ENCODE measurements at regions not wholly inside any gene's neighbourhood (a gene's known extent, or its start where the extent isn't known, plus 50 kb on each side); places are given as distances from the start of the nearest gene placed in this dataset.

GRCh38 chrX:137313627-137314026, 252.3 kb upstream of the ZIC3 start:
- no peak for TF ChIP-seq ZNF274 (IDR thresholded peaks at IDR 0.05; ENCODE audit: low read depth, low read length)
- no peak overlapping the region for H3K4me3 ChIP-seq (ENCODE audit: low read length)

GRCh38 chrX:137305404-137305803, 260.5 kb upstream of the ZIC3 start:
- no peak overlapping the region for H3K4me3 ChIP-seq (ENCODE audit: low read length)
- TF ChIP-seq ZNF274 (IDR thresholded peaks at IDR 0.05; ENCODE audit: low read depth, low read length): no peak

- H3K4me3 ChIP-seq (ENCODE audit: low read length): no peak overlapping the region
- no peak for TF ChIP-seq ZNF274 (IDR thresholded peaks at IDR 0.05; ENCODE audit: low read depth, low read length)
These were observed 263.4 kb upstream of the GPR101 start for GRCh38 chrX:137297167-137297566.

GRCh38 chrX:137290011-137290410, 256.2 kb upstream of the GPR101 start:
- no peak overlapping the region for H3K4me3 ChIP-seq (ENCODE audit: low read length)
- TF ChIP-seq ZNF274 (IDR thresholded peaks at IDR 0.05; ENCODE audit: low read depth, low read length): no peak

- no peak for TF ChIP-seq ZNF274 (IDR thresholded peaks at IDR 0.05; ENCODE audit: low read depth, low read length)
- no peak overlapping the region for H3K4me3 ChIP-seq (ENCODE audit: low read length)
These were observed 253.4 kb upstream of the GPR101 start for GRCh38 chrX:137287191-137287590.

GRCh38 chrX:137286423-137286822, 252.6 kb upstream of the GPR101 start:
- TF ChIP-seq ZNF274 (IDR thresholded peaks at IDR 0.05; ENCODE audit: low read depth, low read length): no peak
- H3K4me3 ChIP-seq (ENCODE audit: low read length): no peak overlapping the region

- no peak for TF ChIP-seq ZNF274 (IDR thresholded peaks at IDR 0.05; ENCODE audit: low read depth, low read length)
- H3K4me3 ChIP-seq (ENCODE audit: low read length): no peak overlapping the region
These were observed 245.0 kb upstream of the GPR101 start for GRCh38 chrX:137278825-137279224.

GRCh38 chrX:137263374-137263773, 229.6 kb upstream of the GPR101 start:
- no peak overlapping the region for H3K4me3 ChIP-seq (ENCODE audit: low read length)

GRCh38 chrX:137245183-137245582, 211.4 kb upstream of the GPR101 start:
- TF ChIP-seq ZNF274 (IDR thresholded peaks at IDR 0.05; ENCODE audit: low read depth, low read length): no peak
- no peak overlapping the region for H3K4me3 ChIP-seq (ENCODE audit: low read length)

More at GRCh38 chrX:137263374-137263773, 229.6 kb upstream of the GPR101 start:
- TF ChIP-seq ZNF274 (IDR thresholded peaks at IDR 0.05; ENCODE audit: low read depth, low read length): no peak

- TF ChIP-seq ZNF274 (IDR thresholded peaks at IDR 0.05; ENCODE audit: low read depth, low read length): no peak
- no peak overlapping the region for H3K4me3 ChIP-seq (ENCODE audit: low read length)
These were observed 203.0 kb upstream of the GPR101 start for GRCh38 chrX:137236837-137237236.

GRCh38 chrX:137234651-137235402, 201.0 kb upstream of the GPR101 start:
- TF ChIP-seq ZNF274 (IDR thresholded peaks at IDR 0.05; ENCODE audit: low read depth, low read length): no peak
- no peak overlapping the region for H3K4me3 ChIP-seq (ENCODE audit: low read length)

GRCh38 chrX:137233478-137233877, 199.7 kb upstream of the GPR101 start:
- no peak for TF ChIP-seq ZNF274 (IDR thresholded peaks at IDR 0.05; ENCODE audit: low read depth, low read length)
- H3K4me3 ChIP-seq (ENCODE audit: low read length): no peak overlapping the region

- no peak overlapping the region for H3K4me3 ChIP-seq (ENCODE audit: low read length)
- TF ChIP-seq ZNF274 (IDR thresholded peaks at IDR 0.05; ENCODE audit: low read depth, low read length): no peak
These were observed 193.4 kb upstream of the GPR101 start for GRCh38 chrX:137227151-137227550.

GRCh38 chrX:137215467-137215866, 181.7 kb upstream of the GPR101 start:
- TF ChIP-seq ZNF274 (IDR thresholded peaks at IDR 0.05; ENCODE audit: low read depth, low read length): no peak
- no peak overlapping the region for H3K4me3 ChIP-seq (ENCODE audit: low read length)

- TF ChIP-seq ZNF274 (IDR thresholded peaks at IDR 0.05; ENCODE audit: low read depth, low read length): no peak
- H3K4me3 ChIP-seq (ENCODE audit: low read length): no peak overlapping the region
These were observed 178.4 kb upstream of the GPR101 start for GRCh38 chrX:137212078-137212632.
